ENCODE measurements at regions not wholly inside any gene's neighbourhood (a gene's known extent, or its start where the extent isn't known, plus 50 kb on each side); places are given as distances from the start of the nearest gene placed in this dataset.

- DNase-seq = no peak
- Histone ChIP-seq H3K27me3 (ENCODE audit: control insufficient read depth, insufficient read depth, low read length) (no peaks in the 10 kb centered on the region), H3K4me3 (ENCODE audit: insufficient read depth, low read depth, low read length) (no peak overlapping the region), H3K36me3 (replicated peaks; ENCODE audit: control insufficient read depth, insufficient read depth, low read length) (no peaks in the 10 kb centered on the region)
Measured at GRCh38 chr9:26418480-26418879, 474.1 kb downstream of the CAAP1 start.

DNA sequence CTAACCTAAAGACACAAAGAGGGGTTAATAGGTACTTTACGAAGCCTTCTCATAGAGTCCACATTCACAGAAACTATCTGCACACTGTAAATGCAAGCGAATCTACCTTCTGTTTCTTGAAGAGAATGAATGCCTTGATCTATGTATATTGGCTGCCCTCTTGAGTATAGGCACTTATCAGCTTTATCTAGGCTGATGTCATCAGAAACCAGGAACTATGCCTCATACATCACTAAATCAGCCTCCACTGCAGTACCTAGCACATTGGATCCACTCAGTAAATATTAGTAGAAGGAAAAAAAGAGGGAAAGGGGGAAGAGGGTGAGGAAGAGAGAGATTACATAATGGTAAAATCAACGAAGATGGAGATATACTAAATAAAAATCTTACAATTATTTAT lies 477.1 kb downstream of the CAAP1 start:
- Histone ChIP-seq H3K36me3 (replicated peaks; ENCODE audit: control insufficient read depth, insufficient read depth, low read length) (no peaks in the 10 kb centered on the region), H3K27me3 (ENCODE audit: control insufficient read depth, insufficient read depth, low read length) (no peaks in the 10 kb centered on the region), H3K4me3 (ENCODE audit: insufficient read depth, low read depth, low read length) (no peak overlapping the region)
- no peak for DNase-seq

DNA sequence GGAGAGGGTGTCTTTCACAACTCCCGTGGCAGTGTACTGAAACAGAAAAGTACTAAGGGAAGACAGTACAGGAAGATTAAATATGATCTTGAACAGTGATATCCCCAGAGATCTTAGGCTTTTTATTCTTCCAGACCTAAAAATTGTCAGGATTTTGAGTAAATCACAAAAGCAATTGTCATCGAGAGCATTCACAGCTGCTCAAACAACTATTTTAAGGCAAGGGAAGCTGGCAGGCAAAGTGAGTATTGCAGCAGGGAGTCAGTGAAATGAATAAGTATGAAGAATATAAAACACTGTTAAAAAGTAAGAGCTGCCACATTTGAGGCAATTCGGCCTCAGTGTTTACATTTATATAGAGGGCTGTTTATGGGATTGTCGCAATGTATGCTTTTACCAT lies 479.0 kb downstream of the CAAP1 start:
- Histone ChIP-seq H3K4me3 (ENCODE audit: insufficient read depth, low read depth, low read length) (no peak overlapping the region), H3K27me3 (ENCODE audit: control insufficient read depth, insufficient read depth, low read length) (no peaks in the 10 kb centered on the region), H3K36me3 (replicated peaks; ENCODE audit: control insufficient read depth, insufficient read depth, low read length) (no peaks in the 10 kb centered on the region)
- no peak for DNase-seq

- no peak for DNase-seq
- Histone ChIP-seq H3K36me3 (replicated peaks; ENCODE audit: control insufficient read depth, insufficient read depth, low read length) (no peaks in the 10 kb centered on the region), H3K27me3 (ENCODE audit: control insufficient read depth, insufficient read depth, low read length) (no peaks in the 10 kb centered on the region), H3K4me3 (ENCODE audit: insufficient read depth, low read depth, low read length) (no peak overlapping the region)
Measured at GRCh38 chr9:26412446-26412845, 480.2 kb downstream of the CAAP1 start.

DNA sequence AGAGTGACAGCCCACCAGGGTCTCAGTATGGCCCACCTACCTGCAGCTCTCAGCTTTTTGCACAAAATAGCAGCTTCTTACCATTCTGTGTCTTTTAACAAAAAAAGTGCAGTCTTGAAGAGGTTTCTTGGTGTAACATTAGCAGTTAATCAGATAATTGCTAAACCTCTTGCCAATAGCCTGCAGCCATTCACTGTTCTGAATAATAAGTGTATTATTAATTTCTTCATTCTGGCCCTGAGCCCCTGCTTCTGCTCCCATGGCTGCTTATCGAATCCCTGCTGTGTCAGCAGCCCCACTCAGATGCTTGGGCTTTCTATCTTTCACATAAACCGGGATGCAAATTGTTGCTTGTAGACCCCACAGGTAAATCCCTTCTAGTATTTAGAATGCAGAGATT lies 485.9 kb downstream of the CAAP1 start:
- Histone ChIP-seq H3K4me3 (ENCODE audit: insufficient read depth, low read depth, low read length) (no peak overlapping the region), H3K27me3 (ENCODE audit: control insufficient read depth, insufficient read depth, low read length) (no peaks in the 10 kb centered on the region), H3K36me3 (replicated peaks; ENCODE audit: control insufficient read depth, insufficient read depth, low read length) (no peaks in the 10 kb centered on the region)
- no peak for DNase-seq

DNA sequence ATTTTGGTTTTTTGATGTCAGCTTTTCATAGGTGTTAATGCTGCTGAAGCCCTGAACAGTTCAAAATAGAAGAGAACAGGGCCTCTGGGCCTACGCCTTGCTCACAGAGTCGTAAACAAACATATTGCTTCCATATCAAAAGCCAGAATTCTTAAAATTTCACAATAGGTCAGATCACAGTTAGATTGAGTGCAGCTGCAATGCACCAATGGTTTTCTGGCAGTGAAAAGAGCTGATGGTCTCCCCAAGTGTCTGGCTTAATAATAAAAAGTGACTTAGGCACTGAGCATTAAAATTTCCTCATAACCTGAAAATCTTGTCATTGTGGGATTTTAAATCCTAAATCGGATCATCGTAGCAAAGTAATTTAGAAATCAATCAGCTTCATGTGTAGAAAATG lies 493.0 kb downstream of the CAAP1 start:
- H3K27me3 ChIP-seq (ENCODE audit: control insufficient read depth, insufficient read depth, low read length) = no peaks in the 10 kb centered on the region
- no peak for DNase-seq
- H3K36me3 ChIP-seq (replicated peaks; ENCODE audit: control insufficient read depth, insufficient read depth, low read length) = no peaks in the 10 kb centered on the region
- H3K4me3 ChIP-seq (ENCODE audit: insufficient read depth, low read depth, low read length) = no peak overlapping the region

GRCh38 chr9:26394025-26394424 lies 498.6 kb downstream of the CAAP1 start:
- Histone ChIP-seq H3K36me3 (replicated peaks; ENCODE audit: control insufficient read depth, insufficient read depth, low read length) (no peaks in the 10 kb centered on the region), H3K4me3 (ENCODE audit: insufficient read depth, low read depth, low read length) (no peak overlapping the region), H3K27me3 (ENCODE audit: control insufficient read depth, insufficient read depth, low read length) (no peaks in the 10 kb centered on the region)
- DNase-seq = no peak

DNA sequence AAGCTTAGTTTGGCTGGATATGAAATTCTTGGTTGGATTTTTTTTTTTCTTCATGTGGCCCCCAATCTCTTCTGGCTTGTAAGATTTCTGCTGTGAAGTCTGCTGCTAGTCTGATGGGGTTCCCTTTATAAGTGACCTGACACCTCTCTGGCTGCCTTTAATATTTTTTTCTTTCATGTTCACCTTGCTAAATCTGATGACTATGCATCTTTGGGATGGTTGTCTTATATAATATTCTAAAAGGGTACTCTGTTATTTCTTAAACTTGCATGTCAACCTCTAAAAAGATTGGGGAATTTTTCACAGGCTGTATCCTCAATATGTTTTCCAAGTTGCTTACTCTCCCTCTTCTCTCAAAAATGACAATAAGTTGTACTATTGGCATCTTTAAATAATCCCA lies 500.0 kb downstream of the CAAP1 start:
- no peak for DNase-seq
- H3K4me3 ChIP-seq (ENCODE audit: insufficient read depth, low read depth, low read length) = no peak overlapping the region
- no peaks in the 10 kb centered on the region for H3K36me3 ChIP-seq (replicated peaks; ENCODE audit: control insufficient read depth, insufficient read depth, low read length)
- H3K27me3 ChIP-seq (ENCODE audit: control insufficient read depth, insufficient read depth, low read length) = no peaks in the 10 kb centered on the region

GRCh38 chr9:26391036-26391435 lies 501.6 kb downstream of the CAAP1 start:
- Histone ChIP-seq H3K27me3 (ENCODE audit: control insufficient read depth, insufficient read depth, low read length) (no peaks in the 10 kb centered on the region), H3K36me3 (replicated peaks; ENCODE audit: control insufficient read depth, insufficient read depth, low read length) (no peaks in the 10 kb centered on the region), H3K4me3 (ENCODE audit: insufficient read depth, low read depth, low read length) (no peak overlapping the region)
- DNase-seq = no peak

- no peak for DNase-seq
- Histone ChIP-seq H3K36me3 (replicated peaks; ENCODE audit: control insufficient read depth, insufficient read depth, low read length) (no peaks in the 10 kb centered on the region), H3K4me3 (ENCODE audit: insufficient read depth, low read depth, low read length) (no peak overlapping the region), H3K27me3 (ENCODE audit: control insufficient read depth, insufficient read depth, low read length) (no peaks in the 10 kb centered on the region)
Measured at GRCh38 chr9:26375448-26375847, 517.2 kb downstream of the CAAP1 start.

- no peak for DNase-seq
- H3K36me3 ChIP-seq (replicated peaks; ENCODE audit: control insufficient read depth, insufficient read depth, low read length) = no peaks in the 10 kb centered on the region
- H3K4me3 ChIP-seq (ENCODE audit: insufficient read depth, low read depth, low read length) = no peak overlapping the region
- H3K27me3 ChIP-seq (ENCODE audit: control insufficient read depth, insufficient read depth, low read length) = no peaks in the 10 kb centered on the region
Measured at GRCh38 chr9:26373616-26374015, 519.0 kb downstream of the CAAP1 start.

DNA sequence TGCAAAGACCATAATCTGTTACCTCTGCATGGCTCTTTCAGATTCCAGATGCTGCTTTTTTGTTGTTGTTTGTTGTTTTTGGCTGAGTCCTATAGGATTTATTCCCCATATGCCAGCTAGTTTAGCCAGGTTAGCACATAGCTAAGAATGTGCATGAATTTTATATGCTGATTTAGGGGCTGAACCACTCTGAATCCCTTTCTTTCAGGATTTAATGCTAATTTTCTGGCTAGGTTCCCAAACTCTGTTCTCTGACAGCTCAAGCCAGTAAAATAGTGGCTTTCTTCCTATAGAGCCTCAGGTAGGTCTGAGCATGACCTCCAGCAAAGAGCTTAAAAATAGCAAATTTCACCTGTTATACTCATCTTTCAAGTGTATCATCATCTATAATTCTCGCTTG lies 521.4 kb downstream of the CAAP1 start:
- Histone ChIP-seq H3K36me3 (replicated peaks; ENCODE audit: control insufficient read depth, insufficient read depth, low read length) (no peaks in the 10 kb centered on the region), H3K4me3 (ENCODE audit: insufficient read depth, low read depth, low read length) (no peak overlapping the region), H3K27me3 (ENCODE audit: control insufficient read depth, insufficient read depth, low read length) (no peaks in the 10 kb centered on the region)
- DNase-seq = no peak

DNA sequence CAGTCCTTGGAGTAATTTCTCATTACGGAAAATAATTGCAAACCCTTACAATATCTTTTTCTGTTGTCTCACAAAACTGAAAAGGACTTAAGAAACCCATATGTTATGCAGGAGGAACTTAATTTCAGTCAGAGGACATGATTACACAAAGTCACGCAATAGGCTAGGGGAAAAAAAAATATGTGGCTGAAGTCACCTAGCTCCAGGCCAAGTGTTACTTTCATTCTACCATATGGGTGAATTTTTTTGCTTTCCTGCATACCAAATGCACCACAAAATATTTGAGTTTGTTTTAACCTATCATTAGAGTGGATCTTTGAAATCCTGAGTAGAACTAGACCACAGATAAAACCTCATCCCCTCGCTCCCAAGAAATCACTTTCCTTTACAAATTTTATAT lies 523.5 kb downstream of the CAAP1 start:
- H3K4me3 ChIP-seq (ENCODE audit: insufficient read depth, low read depth, low read length) = no peak overlapping the region
- no peaks in the 10 kb centered on the region for H3K36me3 ChIP-seq (replicated peaks; ENCODE audit: control insufficient read depth, insufficient read depth, low read length)
- no peak for DNase-seq
- no peaks in the 10 kb centered on the region for H3K27me3 ChIP-seq (ENCODE audit: control insufficient read depth, insufficient read depth, low read length)

- no peak for DNase-seq
- Histone ChIP-seq H3K4me3 (ENCODE audit: insufficient read depth, low read depth, low read length) (no peak overlapping the region), H3K36me3 (replicated peaks; ENCODE audit: control insufficient read depth, insufficient read depth, low read length) (no peaks in the 10 kb centered on the region), H3K27me3 (ENCODE audit: control insufficient read depth, insufficient read depth, low read length) (no peaks in the 10 kb centered on the region)
Measured at GRCh38 chr9:26368241-26368640, 524.4 kb downstream of the CAAP1 start.

GRCh38 chr9:26361010-26361409 lies 531.6 kb downstream of the CAAP1 start:
- no peaks in the 10 kb centered on the region for H3K36me3 ChIP-seq (replicated peaks; ENCODE audit: control insufficient read depth, insufficient read depth, low read length)
- H3K4me3 ChIP-seq (ENCODE audit: insufficient read depth, low read depth, low read length) = no peak overlapping the region
- no peaks in the 10 kb centered on the region for H3K27me3 ChIP-seq (ENCODE audit: control insufficient read depth, insufficient read depth, low read length)
- no peak for DNase-seq

GRCh38 chr9:26358836-26359235 lies 533.8 kb downstream of the CAAP1 start:
- Histone ChIP-seq H3K4me3 (ENCODE audit: insufficient read depth, low read depth, low read length) (no peak overlapping the region), H3K36me3 (replicated peaks; ENCODE audit: control insufficient read depth, insufficient read depth, low read length) (no peaks in the 10 kb centered on the region), H3K27me3 (ENCODE audit: control insufficient read depth, insufficient read depth, low read length) (no peaks in the 10 kb centered on the region)
- no peak for DNase-seq

Data from H7 (cell line).